Skeletal muscle tissue (tissue), 3 donors: ENCODE measurements at regions not wholly inside any gene's neighbourhood (a gene's known extent, or its start where the extent isn't known, plus 50 kb on each side); places are given as distances from the start of the nearest gene placed in this dataset.
"Not testable (repeated sequence)": the region's sequence is repeated elsewhere in the genome, so short reads cannot be mapped to it uniquely, and the experiment has no call there.

ENCODE experiments used
- H3K27ac ChIP-seq: one replicate; pipeline ENCODE4 v1.7.0; 2013; ENCODE audit warnings: mild to moderate bottlenecking, low read depth, low read length, inconsistent platforms
- H3K27me3 ChIP-seq, 3 donors: one replicate each; pipeline ENCODE4 v1.7.0; 2013; ENCODE audit warnings: low read length in 3 of 3; ENCODE audit not compliant: control insufficient read depth in 3 of 3, insufficient read depth in 3 of 3
- H3K36me3 ChIP-seq, 3 donors: one replicate each; pipeline ENCODE4 v1.7.0; 2013; ENCODE audit warnings: low read length in 3 of 3; ENCODE audit not compliant: control insufficient read depth in 3 of 3, insufficient read depth in 3 of 3
- H3K4me1 ChIP-seq, 3 donors: one replicate each; pipeline ENCODE4 v1.7.0; 2013; ENCODE audit warnings: low read length in 3 of 3, mild to moderate bottlenecking in 3 of 3; ENCODE audit not compliant: control insufficient read depth in 3 of 3, insufficient read depth in 3 of 3
- H3K4me3 ChIP-seq, 3 donors: one replicate each; pipeline ENCODE4 v1.7.0; 2013; ENCODE audit warnings: low read length in 3 of 3
- H3K9ac ChIP-seq, 3 donors: one replicate each; pipeline ENCODE4 v1.7.0; 2013; ENCODE audit warnings: low read length in 3 of 3, mild to moderate bottlenecking in 3 of 3, moderate library complexity in 2 of 3, low read depth in 1 of 3
- H3K9me3 ChIP-seq, 3 donors: one replicate each; pipeline ENCODE4 v1.7.0; 2013; ENCODE audit warnings: low read length in 3 of 3; ENCODE audit not compliant: control insufficient read depth in 3 of 3
- donor health status: Osteomylitis.

- Histone ChIP-seq H3K27ac (no peak overlapping the region), H3K4me1 (no peaks in the 10 kb centered on the region), H3K9me3 (peaks cover 2% of the 10 kb centered on the region in 3 donors), H3K36me3 (no peaks in the 10 kb centered on the region), H3K9ac (no peak overlapping the region), H3K4me3 (no peak overlapping the region), H3K27me3 (no peaks in the 10 kb centered on the region)
These were observed 236.5 kb downstream of the AKAIN1 start for GRCh38 chr18:4960578-4960977.

DNA sequence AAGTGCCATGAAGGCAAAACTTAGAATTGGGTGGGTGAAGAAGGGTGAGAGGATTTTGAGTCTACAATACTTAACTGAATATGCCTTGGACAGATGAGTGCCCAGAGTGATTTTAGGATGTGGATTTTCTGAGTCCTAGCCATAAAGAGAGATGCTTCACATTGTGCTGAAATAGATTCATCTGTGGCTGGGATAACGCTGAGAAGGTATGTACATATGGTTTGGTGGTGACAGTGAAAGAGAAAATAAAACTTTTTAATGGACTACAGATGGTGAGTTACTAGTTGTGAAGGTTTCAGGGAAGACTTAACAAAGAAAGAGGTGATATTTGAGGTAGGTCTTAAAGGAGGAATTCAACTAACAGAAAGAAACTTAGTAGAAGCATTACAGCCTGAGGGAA, 265.8 kb downstream of the AKAIN1 start:
- no peak overlapping the region for H3K27ac ChIP-seq

DNA sequence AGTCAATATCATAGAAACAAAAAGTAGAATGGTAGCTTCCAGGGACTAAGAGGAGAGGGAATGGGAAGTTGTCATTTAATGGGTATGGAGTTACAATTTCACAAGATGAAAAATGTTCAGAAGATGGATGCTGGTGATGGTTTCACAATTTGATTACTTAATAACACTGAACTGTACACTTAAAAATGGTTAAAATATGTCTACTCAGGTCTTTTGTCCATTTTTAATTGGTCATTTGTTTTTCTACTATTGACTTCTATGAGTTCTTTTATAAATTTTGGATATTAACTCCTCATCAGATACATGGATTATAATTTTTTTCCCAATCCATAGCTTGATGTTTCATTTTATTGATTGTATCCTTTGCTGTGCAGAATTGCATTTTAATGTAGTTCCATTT, 275.5 kb downstream of the AKAIN1 start:
- Histone ChIP-seq H3K4me3 (no peak overlapping the region), H3K36me3 (no peaks in the 10 kb centered on the region), H3K9ac (no peak overlapping the region), H3K27ac (no peak overlapping the region), H3K9me3 (no peaks in the 10 kb centered on the region), H3K4me1 (no peaks in the 10 kb centered on the region), H3K27me3 (no peaks in the 10 kb centered on the region)

More for the DNA sequence above, 265.8 kb downstream of the AKAIN1 start:
- peaks cover 0 to 4% (median 3%) of the 10 kb centered on the region in 3 donors for H3K9me3 ChIP-seq
- no peak overlapping the region for H3K4me3 ChIP-seq
- no peaks in the 10 kb centered on the region for H3K4me1 ChIP-seq
- H3K36me3 ChIP-seq, result no peaks in the 10 kb centered on the region
- no peak overlapping the region for H3K9ac ChIP-seq
- no peaks in the 10 kb centered on the region for H3K27me3 ChIP-seq

- H3K4me3 ChIP-seq, H3K4me1 ChIP-seq, H3K9me3 ChIP-seq, H3K27ac ChIP-seq, H3K9ac ChIP-seq, H3K36me3 ChIP-seq, H3K27me3 ChIP-seq: not testable (repeated sequence)
These were observed 279.5 kb downstream of the AKAIN1 start for GRCh38 chr18:4917509-4917908.

- Histone ChIP-seq H3K9ac (no peak overlapping the region), H3K4me3 (no peak overlapping the region), H3K4me1 (no peaks in the 10 kb centered on the region), H3K27ac (no peak overlapping the region), H3K9me3 (no peaks in the 10 kb centered on the region), H3K36me3 (no peaks in the 10 kb centered on the region), H3K27me3 (no peaks in the 10 kb centered on the region)
These were observed 288.7 kb downstream of the AKAIN1 start for GRCh38 chr18:4908328-4908727.

- Histone ChIP-seq H3K4me1 (no peaks in the 10 kb centered on the region), H3K4me3 (no peak overlapping the region), H3K27ac (no peak overlapping the region), H3K9me3 (no peaks in the 10 kb centered on the region), H3K36me3 (no peaks in the 10 kb centered on the region), H3K9ac (no peak overlapping the region), H3K27me3 (no peaks in the 10 kb centered on the region)
These were observed 290.2 kb downstream of the AKAIN1 start for GRCh38 chr18:4906856-4907255.

DNA sequence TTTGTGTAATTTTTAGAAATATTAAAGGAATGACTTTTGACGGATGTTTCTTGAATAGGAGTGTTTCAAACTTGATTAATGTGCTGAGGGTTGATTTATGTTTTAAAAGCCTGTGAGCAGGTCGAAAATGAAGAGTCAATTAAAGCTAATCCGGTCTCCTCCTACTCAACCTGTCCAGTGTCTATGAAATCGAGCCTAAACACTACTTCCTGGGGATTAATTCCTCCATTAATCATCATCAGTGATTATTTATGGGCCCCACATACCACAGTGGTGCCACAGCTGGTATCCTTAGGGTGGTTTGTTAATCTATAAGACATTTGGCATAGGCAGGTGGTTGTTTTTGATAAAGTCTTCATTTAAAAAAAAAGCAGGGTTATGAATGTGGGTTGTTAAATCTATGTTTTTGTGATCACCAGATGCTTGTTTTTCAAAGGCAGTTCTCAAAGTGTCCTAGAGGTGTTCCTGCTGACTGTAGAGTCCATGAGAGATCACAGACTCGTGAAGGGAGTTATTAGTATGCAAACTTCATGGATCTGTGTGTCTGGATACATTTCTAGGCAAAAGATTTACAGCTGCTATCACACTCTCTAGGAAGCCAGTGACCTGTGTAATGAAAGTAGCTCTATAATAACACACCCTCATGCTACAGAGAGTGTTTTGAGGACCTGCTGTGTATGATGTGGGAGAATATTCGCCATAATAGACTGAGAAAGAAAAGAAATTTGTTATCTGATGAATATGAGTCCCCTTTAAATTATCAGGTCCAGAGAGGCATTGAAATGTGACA, 308.6 kb downstream of the AKAIN1 start:
- Histone ChIP-seq H3K4me3 (no peak overlapping the region), H3K9ac (no peak overlapping the region), H3K27ac (no peak overlapping the region), H3K36me3 (no peaks in the 10 kb centered on the region), H3K9me3 (peaks cover 0 to 2% (median 0%) of the 10 kb centered on the region in 3 donors), H3K4me1 (no peaks in the 10 kb centered on the region), H3K27me3 (no peaks in the 10 kb centered on the region)

- no peak overlapping the region for H3K27ac ChIP-seq
- no peaks in the 10 kb centered on the region for H3K27me3 ChIP-seq
- no peak overlapping the region for H3K4me3 ChIP-seq
- H3K9ac ChIP-seq, result no peak overlapping the region
- no peaks in the 10 kb centered on the region for H3K9me3 ChIP-seq
- no peaks in the 10 kb centered on the region for H3K4me1 ChIP-seq
- H3K36me3 ChIP-seq, result no peaks in the 10 kb centered on the region
These were observed 318.6 kb downstream of the AKAIN1 start for GRCh38 chr18:4878480-4878879.

- peaks cover 0 to 2% (median 0%) of the 10 kb centered on the region in 3 donors for H3K9me3 ChIP-seq
- H3K4me1 ChIP-seq, result no peaks in the 10 kb centered on the region
- no peak overlapping the region for H3K4me3 ChIP-seq
- no peak overlapping the region for H3K27ac ChIP-seq
- H3K27me3 ChIP-seq, result no peaks in the 10 kb centered on the region
- H3K9ac ChIP-seq, result no peak overlapping the region
- H3K36me3 ChIP-seq, result no peaks in the 10 kb centered on the region
These were observed 325.9 kb downstream of the AKAIN1 start for GRCh38 chr18:4871197-4871596.

GRCh38 chr18:4870177-4870773, 326.8 kb downstream of the AKAIN1 start:
- H3K9ac ChIP-seq, result no peak overlapping the region

More at GRCh38 chr18:4870177-4870773, 326.8 kb downstream of the AKAIN1 start:
- no peaks in the 10 kb centered on the region for H3K27me3 ChIP-seq
- no peaks in the 10 kb centered on the region for H3K36me3 ChIP-seq
- no peak overlapping the region for H3K4me3 ChIP-seq
- H3K9me3 ChIP-seq, result peaks cover 0 to 2% (median 0%) of the 10 kb centered on the region in 3 donors
- no peaks in the 10 kb centered on the region for H3K4me1 ChIP-seq
- no peak overlapping the region for H3K27ac ChIP-seq
